Tibial nerve (tissue), 3 donors: ENCODE measurements at regions not wholly inside any gene's neighbourhood (a gene's known extent, or its start where the extent isn't known, plus 50 kb on each side); places are given as distances from the start of the nearest gene placed in this dataset.

Source experiments
- CTCF ChIP-seq, 5 experiments: fragments of 200-600 bp in 3 of 5; fragments of 450-650 bp in 2 of 5; sonication (generic) in 3 of 5; IDR thresholded peaks; one replicate each; pipeline ENCODE4 v1.5.1; 2016 to 2019; ENCODE audit warnings: antibody characterized with exemption in 5 of 5, mild to moderate bottlenecking in 3 of 5, moderate library complexity in 2 of 5
- POLR2A ChIP-seq, 2 donors: fragments of 450-650 bp; IDR thresholded peaks; one replicate each; pipeline ENCODE4 v1.6.1; 2017; ENCODE audit warnings: antibody characterized with exemption in 2 of 2, mild to moderate bottlenecking in 2 of 2, moderate library complexity in 2 of 2

GRCh38 chr3:84522893-84523292 lies 435.9 kb upstream of the CADM2 start:
- TF ChIP-seq CTCF (IDR thresholded peaks at IDR 0.05) (no peak), POLR2A (IDR thresholded peaks at IDR 0.05) (no peak)
